ENCODE measurements at regions not wholly inside any gene's neighbourhood (a gene's known extent, or its start where the extent isn't known, plus 50 kb on each side); places are given as distances from the start of the nearest gene placed in this dataset.

DNA sequence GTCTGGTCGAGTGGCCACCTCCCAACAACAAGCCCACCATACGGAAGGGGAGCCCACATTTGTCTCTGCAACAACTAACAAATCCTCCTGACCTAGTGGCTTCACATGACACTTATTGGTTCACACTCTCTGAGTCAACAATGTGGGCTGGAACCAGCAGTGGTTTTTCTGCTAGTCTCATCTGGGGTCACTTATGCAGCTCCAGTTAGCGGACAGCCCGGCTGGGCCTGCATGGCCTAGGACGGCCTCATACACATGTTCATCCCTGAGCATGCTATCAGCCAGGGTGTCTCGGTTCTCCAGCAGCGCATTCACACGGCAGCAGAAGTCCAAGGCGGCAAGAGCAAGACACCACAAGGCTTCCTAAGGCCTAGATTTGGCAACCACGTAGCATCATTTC is 281.7 kb downstream of the XXYLT1 start:
- no peak overlapping the region for H3K4me3 Mint-ChIP-seq
- no peaks in the 10 kb centered on the region for H3K36me3 Mint-ChIP-seq (ENCODE audit: low read depth)
- no peak overlapping the region for H3K27ac Mint-ChIP-seq
- H3K27me3 Mint-ChIP-seq (ENCODE audit: low read depth, poor library complexity): peaks cover 23% of the 10 kb centered on the region
- H3K9me3 Mint-ChIP-seq: no peaks in the 10 kb centered on the region
- H3K4me1 Mint-ChIP-seq: peaks cover 24% of the 10 kb centered on the region
- DNase-seq: no peak
- TF ChIP-seq, protein P1, sequence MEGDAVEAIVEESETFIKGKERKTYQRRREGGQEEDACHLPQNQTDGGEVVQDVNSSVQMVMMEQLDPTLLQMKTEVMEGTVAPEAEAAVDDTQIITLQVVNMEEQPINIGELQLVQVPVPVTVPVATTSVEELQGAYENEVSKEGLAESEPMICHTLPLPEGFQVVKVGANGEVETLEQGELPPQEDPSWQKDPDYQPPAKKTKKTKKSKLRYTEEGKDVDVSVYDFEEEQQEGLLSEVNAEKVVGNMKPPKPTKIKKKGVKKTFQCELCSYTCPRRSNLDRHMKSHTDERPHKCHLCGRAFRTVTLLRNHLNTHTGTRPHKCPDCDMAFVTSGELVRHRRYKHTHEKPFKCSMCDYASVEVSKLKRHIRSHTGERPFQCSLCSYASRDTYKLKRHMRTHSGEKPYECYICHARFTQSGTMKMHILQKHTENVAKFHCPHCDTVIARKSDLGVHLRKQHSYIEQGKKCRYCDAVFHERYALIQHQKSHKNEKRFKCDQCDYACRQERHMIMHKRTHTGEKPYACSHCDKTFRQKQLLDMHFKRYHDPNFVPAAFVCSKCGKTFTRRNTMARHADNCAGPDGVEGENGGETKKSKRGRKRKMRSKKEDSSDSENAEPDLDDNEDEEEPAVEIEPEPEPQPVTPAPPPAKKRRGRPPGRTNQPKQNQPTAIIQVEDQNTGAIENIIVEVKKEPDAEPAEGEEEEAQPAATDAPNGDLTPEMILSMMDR (IDR thresholded peaks at IDR 0.05): no peak

DNA sequence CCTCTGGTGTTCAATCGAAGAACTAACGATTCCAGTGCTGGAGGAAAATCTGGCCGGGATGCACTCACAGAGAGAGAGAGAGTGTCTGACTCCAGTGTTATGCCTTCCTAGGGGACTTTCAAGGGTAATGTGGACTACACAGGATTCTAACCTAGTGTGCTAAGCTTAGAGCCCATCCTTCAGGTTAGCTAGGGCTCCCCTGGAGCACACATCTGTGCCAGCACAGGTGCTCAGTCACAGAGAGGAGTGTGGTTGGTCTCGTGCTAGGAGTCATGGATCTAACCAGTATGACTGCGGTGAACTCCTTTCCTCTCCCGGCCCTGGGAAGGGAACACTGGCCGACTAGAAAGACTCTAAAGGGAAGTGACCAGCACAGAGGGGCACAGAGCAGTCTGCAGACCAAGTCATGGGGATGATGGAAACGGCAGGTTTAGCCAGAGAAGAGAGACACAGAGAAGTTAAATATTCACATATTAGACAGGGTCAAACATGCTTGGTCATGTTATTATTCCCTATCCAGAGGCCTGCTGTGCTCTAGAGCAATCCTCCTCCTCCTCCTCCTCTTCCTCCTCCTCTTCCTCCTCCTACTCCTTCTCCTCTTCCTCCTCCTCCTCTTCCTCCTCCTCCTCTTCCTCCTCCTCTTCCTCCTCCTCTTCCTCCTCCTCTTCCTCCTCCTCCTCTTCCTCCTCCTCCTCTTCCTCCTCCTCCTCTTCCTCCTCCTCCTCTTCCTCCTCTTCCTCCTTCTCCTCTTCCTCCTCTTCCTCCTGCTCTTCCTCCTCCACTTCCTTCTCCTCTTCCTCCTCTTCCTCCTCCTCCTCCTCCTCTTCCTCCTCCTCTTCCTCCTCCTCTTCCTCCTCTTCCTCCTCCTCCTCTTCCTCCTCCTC is 280.3 kb downstream of the XXYLT1 start:
- Mint-ChIP-seq H3K27ac (no peak overlapping the region), H3K36me3 (ENCODE audit: low read depth) (no peaks in the 10 kb centered on the region), H3K4me3 (no peak overlapping the region), H3K9me3 (no peaks in the 10 kb centered on the region), H3K4me1 (peaks cover 13% of the 10 kb centered on the region), H3K27me3 (ENCODE audit: low read depth, poor library complexity) (peaks cover 26% of the 10 kb centered on the region)
- DNase-seq: no peak
- TF ChIP-seq, protein P1 (IDR thresholded peaks at IDR 0.05): no peak

DNA sequence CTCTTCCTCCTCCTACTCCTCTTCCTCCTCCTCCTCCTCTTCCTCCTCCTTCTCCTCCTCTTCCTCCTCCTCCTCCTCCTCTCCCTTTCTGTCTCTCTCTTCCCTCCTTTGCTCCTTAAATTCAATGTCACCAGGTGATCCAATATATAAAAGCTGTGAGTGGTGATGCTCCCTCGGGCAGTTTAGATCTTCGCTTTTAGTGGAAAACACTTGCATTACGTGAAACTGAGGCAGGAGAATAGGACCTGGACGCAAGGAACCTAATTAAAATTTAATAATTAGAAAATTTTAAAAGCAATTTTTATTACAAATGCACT is 279.7 kb downstream of the XXYLT1 start:
- H3K27ac Mint-ChIP-seq: no peak overlapping the region

DNA sequence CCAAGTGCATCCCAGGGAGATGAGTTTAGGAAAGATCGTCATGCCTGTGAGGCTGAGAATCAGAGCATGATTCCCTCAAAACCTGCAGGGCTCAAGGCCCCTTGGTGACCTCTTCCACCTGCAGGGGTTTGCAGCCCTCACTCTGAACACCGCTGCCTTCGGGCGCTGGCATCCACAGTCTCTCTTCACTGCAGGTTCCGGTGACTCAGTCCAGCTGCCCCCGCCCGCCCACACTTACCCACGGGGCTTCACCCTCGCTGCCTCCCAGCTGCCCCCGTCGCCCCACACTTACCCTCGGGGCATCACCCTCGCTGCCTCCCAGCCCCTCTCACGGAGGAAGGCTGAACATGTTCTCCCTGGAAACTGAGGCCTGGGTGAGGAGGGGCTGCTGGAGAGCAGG is 277.1 kb downstream of the XXYLT1 start:
- TF ChIP-seq, protein P1 (IDR thresholded peaks at IDR 0.05): no peak
- Mint-ChIP-seq H3K4me1 (no peaks in the 10 kb centered on the region), H3K4me3 (no peak overlapping the region), H3K27me3 (ENCODE audit: low read depth, poor library complexity) (peaks cover 32% of the 10 kb centered on the region), H3K9me3 (no peaks in the 10 kb centered on the region), H3K36me3 (ENCODE audit: low read depth) (no peaks in the 10 kb centered on the region), H3K27ac (no peak overlapping the region)
- DNase-seq: no peak

More for the DNA sequence above, 279.7 kb downstream of the XXYLT1 start:
- TF ChIP-seq, protein P1 (IDR thresholded peaks at IDR 0.05): no peak
- peaks cover 26% of the 10 kb centered on the region for H3K27me3 Mint-ChIP-seq (ENCODE audit: low read depth, poor library complexity)
- H3K9me3 Mint-ChIP-seq: no peaks in the 10 kb centered on the region
- DNase-seq: no peak
- H3K36me3 Mint-ChIP-seq (ENCODE audit: low read depth): no peaks in the 10 kb centered on the region
- H3K4me3 Mint-ChIP-seq: no peak overlapping the region
- H3K4me1 Mint-ChIP-seq: peaks cover 7% of the 10 kb centered on the region

DNA sequence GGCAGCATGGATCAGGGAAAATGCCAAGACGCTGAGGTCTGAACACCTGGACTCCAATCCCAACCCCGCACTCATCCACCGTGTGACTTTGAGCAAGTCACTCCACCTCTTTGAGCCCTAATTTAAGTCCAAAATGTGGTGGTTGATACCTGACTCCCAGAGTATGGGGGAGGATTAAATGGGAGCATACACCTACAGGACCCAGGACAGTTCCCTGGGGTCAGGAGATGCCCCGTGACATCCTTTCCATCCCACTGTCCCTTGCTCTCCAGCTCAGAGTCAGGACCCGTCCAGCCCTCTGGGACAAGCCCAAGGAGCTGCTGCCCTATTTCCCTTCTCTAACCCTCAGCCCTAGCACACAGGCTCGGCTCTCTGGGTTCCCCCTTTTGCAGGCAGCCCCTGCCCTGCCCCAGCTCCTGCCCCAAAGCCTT is 276.4 kb downstream of the XXYLT1 start:
- TF ChIP-seq, protein P1 (IDR thresholded peaks at IDR 0.05): no peak
- no peak overlapping the region for H3K4me3 Mint-ChIP-seq
- peaks cover 32% of the 10 kb centered on the region for H3K27me3 Mint-ChIP-seq (ENCODE audit: low read depth, poor library complexity)
- peaks cover 4% of the 10 kb centered on the region for H3K4me1 Mint-ChIP-seq
- H3K9me3 Mint-ChIP-seq: no peaks in the 10 kb centered on the region
- no peak for DNase-seq
- no peak overlapping the region for H3K27ac Mint-ChIP-seq
- no peaks in the 10 kb centered on the region for H3K36me3 Mint-ChIP-seq (ENCODE audit: low read depth)

DNA sequence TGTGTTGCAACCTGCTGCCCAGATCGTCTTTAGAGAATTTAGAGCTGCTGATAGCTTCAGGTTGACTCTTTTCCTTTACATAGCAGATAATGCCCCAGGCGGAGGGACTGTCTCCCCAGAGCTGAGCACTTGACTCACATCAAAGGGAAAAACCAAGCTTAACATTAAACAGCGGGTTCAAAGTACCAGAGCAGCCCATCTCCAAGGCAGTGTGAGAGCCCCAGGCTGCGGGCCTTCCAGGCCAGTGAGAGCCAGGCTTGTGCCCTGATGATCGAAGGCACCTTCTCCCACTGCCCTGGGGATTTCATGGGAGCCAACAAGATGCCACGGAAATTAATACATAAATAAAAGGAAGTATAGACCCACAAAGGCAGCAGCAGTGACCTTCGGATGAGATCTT is 275.6 kb downstream of the XXYLT1 start:
- H3K4me3 Mint-ChIP-seq: no peak overlapping the region
- peaks cover 4% of the 10 kb centered on the region for H3K4me1 Mint-ChIP-seq
- H3K9me3 Mint-ChIP-seq: no peaks in the 10 kb centered on the region
- H3K27ac Mint-ChIP-seq: no peak overlapping the region
- TF ChIP-seq, protein P1 (IDR thresholded peaks at IDR 0.05): no peak
- H3K36me3 Mint-ChIP-seq (ENCODE audit: low read depth): no peaks in the 10 kb centered on the region
- no peak for DNase-seq
- H3K27me3 Mint-ChIP-seq (ENCODE audit: low read depth, poor library complexity): peaks cover 31% of the 10 kb centered on the region

Measured in nephron progenitor cell (in vitro differentiated cells).